Endothelial cell of umbilical vein (primary cell): ENCODE measurements at regions not wholly inside any gene's neighbourhood (a gene's known extent, or its start where the extent isn't known, plus 50 kb on each side); places are given as distances from the start of the nearest gene placed in this dataset.

Experiments used
- BruUV-seq: library from RNA; stranded (reverse); fragments of 400-500 nt; replicated peaks from 2 replicates; lab custom pipeline; 2021; lab: Mats Ljungman, UMichigan
- CTCF ChIA-PET: fragments of 300-600, 350-600 bp; sonication (Branson Sonifier 250); formaldehyde crosslinking; loops from one replicate; lab custom pipeline; 2021; ENCODE audit warnings: antibody characterized with exemption, inconsistent platforms; lab: Charles Lee
- POLR2A ChIA-PET: fragments of 300-600, 350-600 bp; sonication (Branson Sonifier 250); formaldehyde crosslinking; loops from one replicate; lab custom pipeline; 2021; ENCODE audit warnings: antibody characterized with exemption, inconsistent platforms; lab: Charles Lee
- DNase-seq: peaks from one replicate; pipeline ENCODE4 v3.0.0-alpha.2; 2011; ENCODE audit warnings: low read depth, low spot score
- FAIRE-seq: peaks from 2 replicates; lab custom pipeline; 2011; peaks lifted over from hg19 to GRCh38; lab: Jason Lieb, UNC
- H2AFZ ChIP-seq: 2 replicates; pipeline ENCODE4 v1.6.0; 2012; ENCODE audit warnings: low read depth, low read length, control low read depth, inconsistent platforms
- H3K27ac ChIP-seq: 2 replicates; pipeline ENCODE4 v1.5.1; 2011; ENCODE audit warnings: low read depth, mild to moderate bottlenecking, control low read depth, low read length, moderate library complexity; ENCODE audit not compliant: insufficient read depth
- H3K27me3 ChIP-seq, 2 experiments: 2 replicates each; pipeline versions ENCODE4 v1.6.0 to v1.6.1; 2011; ENCODE audit warnings: low read length in 2 of 2, mixed read lengths in 1 of 2; ENCODE audit not compliant: control insufficient read depth in 2 of 2, insufficient read depth in 2 of 2
- H3K36me3 ChIP-seq, 2 experiments: 2 replicates in 1 of 2; 3 replicates in 1 of 2; pipeline ENCODE4 v1.5.1; 2011; ENCODE audit warnings: low read length in 2 of 2, mild to moderate bottlenecking in 1 of 2, moderate library complexity in 1 of 2; ENCODE audit not compliant: control insufficient read depth in 2 of 2, insufficient read depth in 2 of 2; ENCODE audit errors: extremely low read depth in 1 of 2
- H3K4me1 ChIP-seq: 3 replicates; pipeline ENCODE4 v1.5.1; 2011; ENCODE audit warnings: mild to moderate bottlenecking, low read length; ENCODE audit not compliant: control insufficient read depth, insufficient read depth; ENCODE audit errors: extremely low read depth
- H3K4me2 ChIP-seq: 2 replicates; pipeline ENCODE4 v1.6.1; 2011; ENCODE audit warnings: low read length, control low read depth, mixed read lengths; ENCODE audit not compliant: insufficient read depth
- H3K4me3 ChIP-seq, 3 experiments: fragments of 200-600 bp in 1 of 3; sonication (generic), shearing (Covaris generic) in 1 of 3; replicated peaks in 1 of 3; 2 replicates each; pipeline ENCODE4 v1.5.1; 2011 to 2016; ENCODE audit warnings: control low read depth in 3 of 3, low read length in 3 of 3, mild to moderate bottlenecking in 2 of 3, inconsistent platforms in 1 of 3, low read depth in 1 of 3, moderate library complexity in 1 of 3; ENCODE audit not compliant: insufficient read depth in 1 of 3
- H3K79me2 ChIP-seq: 2 replicates; pipeline ENCODE4 v1.6.0; 2012; ENCODE audit warnings: low read length, inconsistent platforms; ENCODE audit not compliant: control insufficient read depth, insufficient read depth
- H3K9ac ChIP-seq: replicated peaks from 2 replicates; pipeline ENCODE3; 2011; ENCODE audit warnings: low read length, control low read depth; ENCODE audit not compliant: insufficient read depth; ENCODE audit errors: extremely low read depth
- H3K9me1 ChIP-seq: replicated peaks from 3 replicates; pipeline ENCODE4 v1.6.0; 2011; ENCODE audit warnings: mild to moderate bottlenecking, low read length; ENCODE audit not compliant: control insufficient read depth, insufficient read depth; ENCODE audit errors: extremely low read depth
- H3K9me3 ChIP-seq: replicated peaks from 2 replicates; pipeline ENCODE4 v1.5.1; 2012; ENCODE audit warnings: low read length, inconsistent platforms; ENCODE audit not compliant: control insufficient read depth, insufficient read depth
- H4K20me1 ChIP-seq: replicated peaks from 2 replicates; pipeline ENCODE3; 2011; ENCODE audit warnings: mild to moderate bottlenecking, low read length; ENCODE audit not compliant: control insufficient read depth, insufficient read depth; ENCODE audit errors: extremely low read depth
- EZH2 ChIP-seq: IDR thresholded peaks from 2 replicates; pipeline ENCODE4 v1.6.1; 2012; ENCODE audit warnings: borderline replicate concordance, low read depth, mild to moderate bottlenecking, moderate library complexity, low read length, inconsistent platforms; ENCODE audit not compliant: severe bottlenecking
- FOS ChIP-seq: IDR thresholded peaks from 2 replicates; pipeline ENCODE4 v1.6.1; 2011; ENCODE audit warnings: mild to moderate bottlenecking, low read length, moderate library complexity, borderline replicate concordance; ENCODE audit not compliant: insufficient read depth
- GATA2 ChIP-seq: IDR thresholded peaks from 2 replicates; pipeline ENCODE4 v1.7.0; 2011; ENCODE audit warnings: low read depth, mild to moderate bottlenecking, moderate library complexity, mixed read lengths, low read length; ENCODE audit not compliant: insufficient read length, insufficient read depth
- JUN ChIP-seq: IDR thresholded peaks from 2 replicates; pipeline ENCODE4 v1.6.1; 2011; ENCODE audit warnings: borderline replicate concordance, low read depth; ENCODE audit not compliant: insufficient read length, insufficient read depth
- MYC ChIP-seq: IDR thresholded peaks from one replicate; pipeline ENCODE4 v1.6.1; 2011; ENCODE audit warnings: mild to moderate bottlenecking, low read depth, low read length
- POLR2A ChIP-seq: IDR thresholded peaks from 2 replicates; pipeline ENCODE4 v1.6.1; 2012; ENCODE audit warnings: low read depth, mild to moderate bottlenecking, control low read depth, low read length
- POLR2AphosphoS5 ChIP-seq: IDR thresholded peaks from 2 replicates; pipeline ENCODE4 v1.6.1; 2012; ENCODE audit warnings: low read depth, mild to moderate bottlenecking, control low read depth, low read length, moderate library complexity; ENCODE audit not compliant: insufficient read depth
- dilution Hi-C: fragments of 300-500 bp; cut with MboI; formaldehyde crosslinking; loops from one replicate; pipeline ENCODE4 v1.15.0; 2019; ENCODE audit warnings: low sequenced_read_pairs; ENCODE audit not compliant: extremely low pct_ligation_motif_present
- intact Hi-C: fragments of 100-400 bp; cut with micrococcal nuclease; formaldehyde crosslinking; loops from one replicate; pipeline ENCODE4 v1.10.0; 2022
- TF ChIP-seq, protein P1 (sequence below): IDR thresholded peaks from 2 replicates; pipeline ENCODE4 v1.6.1; 2011; ENCODE audit not compliant: insufficient read depth, insufficient read length
- TF ChIP-seq, protein P2 (sequence below), 2 donors: IDR thresholded peaks; 1 replicate in 1 of 2; 2 replicates in 1 of 2; pipeline ENCODE4 v1.5.1; 2011; ENCODE audit warnings: low read length in 2 of 2, mild to moderate bottlenecking in 2 of 2, moderate library complexity in 2 of 2, control low read depth in 1 of 2, inconsistent platforms in 1 of 2, low read depth in 1 of 2; ENCODE audit not compliant: insufficient read depth in 1 of 2; ENCODE audit errors: extremely low read depth in 1 of 2

- no peak overlapping the region for H3K9ac ChIP-seq
- H4K20me1 ChIP-seq, result no peaks in the 10 kb centered on the region
- H3K4me3 ChIP-seq, result no peak overlapping the region
- no peak overlapping the region for H2AFZ ChIP-seq
- FAIRE-seq (no peak), DNase-seq (no peak)
- H3K27me3 ChIP-seq, result no peaks in the 10 kb centered on the region
- no peak overlapping the region for H3K27ac ChIP-seq
- dilution Hi-C loops (no loop called here), intact Hi-C loops (no loop called here)
- POLR2A ChIA-PET, result no interaction called here
- BruUV-seq, result no TSS peak
- H3K9me3 ChIP-seq, result no peaks in the 10 kb centered on the region
- H3K9me1 ChIP-seq, result no peaks in the 10 kb centered on the region
- CTCF ChIA-PET, result no interaction called here
- TF ChIP-seq, protein P1, sequence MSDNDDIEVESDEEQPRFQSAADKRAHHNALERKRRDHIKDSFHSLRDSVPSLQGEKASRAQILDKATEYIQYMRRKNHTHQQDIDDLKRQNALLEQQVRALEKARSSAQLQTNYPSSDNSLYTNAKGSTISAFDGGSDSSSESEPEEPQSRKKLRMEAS, result no peak
- no peak for TF ChIP-seq FOS
- no peak for TF ChIP-seq POLR2A
- no peak for TF ChIP-seq JUN
- no peak for TF ChIP-seq GATA2
- H3K36me3 ChIP-seq, result no peaks in the 10 kb centered on the region
- H3K4me1 ChIP-seq, result no peaks in the 10 kb centered on the region
- H3K4me2 ChIP-seq, result no peak overlapping the region
- no peaks in the 10 kb centered on the region for H3K79me2 ChIP-seq
These were observed 255.2 kb downstream of the EMP1 start for GRCh38 chr12:13451776-13452175.

GRCh38 chr12:13450231-13451080 lies 253.9 kb downstream of the EMP1 start:
- Histone ChIP-seq H3K9ac (no peak overlapping the region), H3K27me3 (no peaks in the 10 kb centered on the region), H3K79me2 (no peaks in the 10 kb centered on the region), H3K27ac (no peak overlapping the region), H3K4me2 (no peak overlapping the region), H4K20me1 (no peaks in the 10 kb centered on the region), H3K9me3 (no peaks in the 10 kb centered on the region), H3K4me3 (no peak overlapping the region), H3K9me1 (no peaks in the 10 kb centered on the region), H3K36me3 (no peaks in the 10 kb centered on the region), H2AFZ (no peak overlapping the region), H3K4me1 (no peaks in the 10 kb centered on the region)
- DNase-seq (no peak), FAIRE-seq (no peak)
- no TSS peak for BruUV-seq
- intact Hi-C loops, result no loop called here
- POLR2A ChIA-PET, result no interaction called here
- dilution Hi-C loops, result no loop called here
- CTCF ChIA-PET, result interaction anchor here (1.6 kb wide), 1 partner anchor 10 kb away, joined by 3 read pairs; no protein-coding TSS in a partner anchor
- TF ChIP-seq FOS (no peak), POLR2AphosphoS5 (no peak), EZH2 (no peak), MYC (no peak), GATA2 (no peak), JUN (no peak), POLR2A (no peak)
- TF ChIP-seq, protein P2, sequence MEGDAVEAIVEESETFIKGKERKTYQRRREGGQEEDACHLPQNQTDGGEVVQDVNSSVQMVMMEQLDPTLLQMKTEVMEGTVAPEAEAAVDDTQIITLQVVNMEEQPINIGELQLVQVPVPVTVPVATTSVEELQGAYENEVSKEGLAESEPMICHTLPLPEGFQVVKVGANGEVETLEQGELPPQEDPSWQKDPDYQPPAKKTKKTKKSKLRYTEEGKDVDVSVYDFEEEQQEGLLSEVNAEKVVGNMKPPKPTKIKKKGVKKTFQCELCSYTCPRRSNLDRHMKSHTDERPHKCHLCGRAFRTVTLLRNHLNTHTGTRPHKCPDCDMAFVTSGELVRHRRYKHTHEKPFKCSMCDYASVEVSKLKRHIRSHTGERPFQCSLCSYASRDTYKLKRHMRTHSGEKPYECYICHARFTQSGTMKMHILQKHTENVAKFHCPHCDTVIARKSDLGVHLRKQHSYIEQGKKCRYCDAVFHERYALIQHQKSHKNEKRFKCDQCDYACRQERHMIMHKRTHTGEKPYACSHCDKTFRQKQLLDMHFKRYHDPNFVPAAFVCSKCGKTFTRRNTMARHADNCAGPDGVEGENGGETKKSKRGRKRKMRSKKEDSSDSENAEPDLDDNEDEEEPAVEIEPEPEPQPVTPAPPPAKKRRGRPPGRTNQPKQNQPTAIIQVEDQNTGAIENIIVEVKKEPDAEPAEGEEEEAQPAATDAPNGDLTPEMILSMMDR (IDR thresholded peaks at IDR 0.05; ENCODE audit: extremely low read depth in 1 of 2, insufficient read depth in 1 of 2, low read depth in 1 of 2, low read length in 2 of 2), result no peak
- TF ChIP-seq, protein P1, result no peak
